PFSK-1 (cell line): ENCODE measurements at regions not wholly inside any gene's neighbourhood (a gene's known extent, or its start where the extent isn't known, plus 50 kb on each side); places are given as distances from the start of the nearest gene placed in this dataset.

ENCODE experiments used
- POLR2AphosphoS5 ChIP-seq: IDR thresholded peaks from 2 replicates; pipeline ENCODE4 v1.6.1; 2012; ENCODE audit warnings: low read depth, mild to moderate bottlenecking, control low read depth, low read length, moderate library complexity
- TAF1 ChIP-seq: IDR thresholded peaks from 2 replicates; pipeline ENCODE4 v1.6.1; 2012; ENCODE audit warnings: low read length, control low read depth, borderline replicate concordance; ENCODE audit not compliant: insufficient read depth

- TF ChIP-seq POLR2AphosphoS5 (no peak), TAF1 (no peak)
Measured at GRCh38 chr2:129821445-129821844, 158.0 kb upstream of the RAB6C start.
